ENCODE measurements at regions not wholly inside any gene's neighbourhood (a gene's known extent, or its start where the extent isn't known, plus 50 kb on each side); places are given as distances from the start of the nearest gene placed in this dataset.

GRCh38 chr2:235264121-235264493 lies 229.7 kb upstream of the AGAP1 start:
- DNase-seq (ENCODE audit: low read depth): no peak

- DNase-seq (ENCODE audit: low read depth): no peak
Measured at GRCh38 chr2:235264512-235264911, 229.3 kb upstream of the AGAP1 start.

GRCh38 chr2:235265348-235265965 lies 228.4 kb upstream of the AGAP1 start:
- DNase-seq (ENCODE audit: low read depth): no peak

GRCh38 chr2:235267251-235267650 lies 226.6 kb upstream of the AGAP1 start:
- DNase-seq (ENCODE audit: low read depth): no peak

- no peak for DNase-seq (ENCODE audit: low read depth)
Measured at GRCh38 chr2:235268535-235268934, 225.3 kb upstream of the AGAP1 start.

- no peak for DNase-seq (ENCODE audit: low read depth)
Measured at GRCh38 chr2:235270291-235270690, 223.6 kb upstream of the AGAP1 start.

GRCh38 chr2:235270956-235271355 lies 222.9 kb upstream of the AGAP1 start:
- no peak for DNase-seq (ENCODE audit: low read depth)

GRCh38 chr2:235271936-235272335 lies 221.9 kb upstream of the AGAP1 start:
- DNase-seq (ENCODE audit: low read depth): no peak

GRCh38 chr2:235274023-235274422 lies 219.8 kb upstream of the AGAP1 start:
- no peak for DNase-seq (ENCODE audit: low read depth)

GRCh38 chr2:235277485-235277884 lies 216.4 kb upstream of the AGAP1 start:
- DNase-seq (ENCODE audit: low read depth): no peak

- DNase-seq (ENCODE audit: low read depth): no peak
Measured at GRCh38 chr2:235278771-235279355, 215.0 kb upstream of the AGAP1 start.

GRCh38 chr2:235279965-235280364 lies 213.9 kb upstream of the AGAP1 start:
- DNase-seq (ENCODE audit: low read depth): no peak

GRCh38 chr2:235283246-235283645 lies 210.6 kb upstream of the AGAP1 start:
- DNase-seq (ENCODE audit: low read depth): no peak

GRCh38 chr2:235286622-235287374 lies 207.0 kb upstream of the AGAP1 start:
- no peak for DNase-seq (ENCODE audit: low read depth)

GRCh38 chr2:235287375-235287733 lies 206.5 kb upstream of the AGAP1 start:
- DNase-seq (ENCODE audit: low read depth): no peak

GRCh38 chr2:235291461-235291860 lies 202.4 kb upstream of the AGAP1 start:
- no peak for DNase-seq (ENCODE audit: low read depth)

GRCh38 chr2:235293061-235293460 lies 200.8 kb upstream of the AGAP1 start:
- DNase-seq (ENCODE audit: low read depth): no peak

GRCh38 chr2:235295831-235296230 lies 198.0 kb upstream of the AGAP1 start:
- no peak for DNase-seq (ENCODE audit: low read depth)

- no peak for DNase-seq (ENCODE audit: low read depth)
Measured at GRCh38 chr2:235300368-235301201, 193.3 kb upstream of the AGAP1 start.

- DNase-seq (ENCODE audit: low read depth): no peak
Measured at GRCh38 chr2:235301202-235302076, 192.4 kb upstream of the AGAP1 start.

- DNase-seq (ENCODE audit: low read depth): no peak
Measured at GRCh38 chr2:235302263-235302662, 191.6 kb upstream of the AGAP1 start.
